Neural crest cell (in vitro differentiated cells): ENCODE measurements at regions not wholly inside any gene's neighbourhood (a gene's known extent, or its start where the extent isn't known, plus 50 kb on each side); places are given as distances from the start of the nearest gene placed in this dataset.

Source experiments
- DNase-seq: peaks from one replicate; pipeline ENCODE4 v3.0.0; 2021; ENCODE audit warnings: low read depth, mixed read lengths, low spot score
- H3K27ac Mint-ChIP-seq: one replicate; pipeline ENCODE4 v1.8.0; 2021; ENCODE audit warnings: mild to moderate bottlenecking, mixed read lengths; ENCODE audit not compliant: unreplicated experiment
- H3K27me3 Mint-ChIP-seq: 2 replicates; pipeline ENCODE4 v1.8.0; 2021; ENCODE audit warnings: low read depth, mild to moderate bottlenecking, mixed read lengths
- H3K36me3 Mint-ChIP-seq: 2 replicates; pipeline ENCODE4 v1.8.0; 2021; ENCODE audit warnings: low read depth, mild to moderate bottlenecking, mixed read lengths
- H3K4me1 Mint-ChIP-seq: 2 replicates; pipeline ENCODE4 v1.8.0; 2021; ENCODE audit warnings: mixed read lengths
- H3K4me3 Mint-ChIP-seq: one replicate; pipeline ENCODE4 v1.8.0; 2021; ENCODE audit warnings: mild to moderate bottlenecking, mixed read lengths
- H3K9me3 Mint-ChIP-seq: 2 replicates; pipeline ENCODE4 v1.8.0; 2021; ENCODE audit warnings: mixed read lengths
- CTCF ChIP-seq: fragments of 200-600 bp; sonication (generic); conservative IDR thresholded peaks from 2 replicates; pipeline ENCODE4 v1.5.0; 2021; ENCODE audit warnings: antibody characterized with exemption, mild to moderate bottlenecking

DNA sequence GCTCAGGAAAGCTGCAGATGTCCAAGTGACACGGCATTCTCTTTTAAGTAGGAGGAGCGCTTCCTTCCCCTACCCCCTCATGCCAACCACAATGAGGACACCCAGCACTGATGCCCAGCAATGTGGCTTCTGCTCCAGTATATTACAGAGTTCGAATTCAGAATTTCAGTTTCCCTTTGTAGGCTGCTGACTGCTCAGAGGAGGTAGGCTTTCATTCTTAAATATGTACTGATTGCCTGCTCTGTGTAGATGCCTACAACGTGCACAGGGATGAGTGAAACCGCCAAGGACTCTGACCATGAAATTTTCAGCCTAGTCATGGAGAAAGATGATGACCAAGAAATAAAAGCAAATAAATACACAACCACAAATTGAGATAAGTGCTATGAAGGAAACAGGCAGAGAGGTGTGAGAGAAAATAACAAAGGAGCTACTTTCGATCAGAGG lies 50.9 kb upstream of the TNFAIP3 start:
- Mint-ChIP-seq H3K36me3 (no peaks in the 10 kb centered on the region), H3K9me3 (no peaks in the 10 kb centered on the region), H3K27me3 (peaks cover 4% of the 10 kb centered on the region), H3K4me3 (no peak overlapping the region), H3K27ac (no peak overlapping the region), H3K4me1 (peaks cover 4% of the 10 kb centered on the region)
- no peak for DNase-seq
- no peak for TF ChIP-seq CTCF

GRCh38 chr6:137816688-137817618 lies 50.1 kb upstream of the TNFAIP3 start:
- H3K27ac Mint-ChIP-seq, result no peak overlapping the region
- no peak for TF ChIP-seq CTCF
- DNase-seq, result no peak
- H3K4me1 Mint-ChIP-seq, result no peaks in the 10 kb centered on the region
- H3K27me3 Mint-ChIP-seq, result no peaks in the 10 kb centered on the region
- no peaks in the 10 kb centered on the region for H3K36me3 Mint-ChIP-seq
- no peak overlapping the region for H3K4me3 Mint-ChIP-seq
- H3K9me3 Mint-ChIP-seq, result no peaks in the 10 kb centered on the region
